Activated naive CD4-positive, alpha-beta T cell treated with anti-CD3 and anti-CD28 coated beads, Interleukin-2, amount 10 ng/mL, durations not matched to agents 7 days and 5 days (primary cell): ENCODE measurements at regions not wholly inside any gene's neighbourhood (a gene's known extent, or its start where the extent isn't known, plus 50 kb on each side); places are given as distances from the start of the nearest gene placed in this dataset.

ENCODE experiments used
- CTCF ChIA-PET: fragments of 350-600 bp; sonication (Branson Sonifier 250); formaldehyde crosslinking; loops from one replicate; lab custom pipeline; 2021; ENCODE audit warnings: antibody characterized with exemption; lab: Charles Lee
- DNase-seq: peaks from one replicate; pipeline ENCODE4 v3.0.0-alpha.2; 2020
- H3K27ac Mint-ChIP-seq: one replicate; pipeline ENCODE4 v1.8.0; 2021; ENCODE audit warnings: mild to moderate bottlenecking, moderate library complexity, mixed read lengths
- H3K27me3 Mint-ChIP-seq: one replicate; pipeline ENCODE4 v1.8.0; 2021; ENCODE audit warnings: mild to moderate bottlenecking, mixed read lengths
- H3K36me3 Mint-ChIP-seq: one replicate; pipeline ENCODE4 v1.8.0; 2021; ENCODE audit warnings: mixed read lengths
- H3K4me1 Mint-ChIP-seq: one replicate; pipeline ENCODE4 v1.8.0; 2021; ENCODE audit warnings: mixed read lengths
- H3K4me3 Mint-ChIP-seq: one replicate; pipeline ENCODE4 v1.8.0; 2021; ENCODE audit warnings: mild to moderate bottlenecking, moderate library complexity, mixed read lengths
- H3K9me3 Mint-ChIP-seq: one replicate; pipeline ENCODE4 v1.8.0; 2021; ENCODE audit warnings: mixed read lengths

DNA sequence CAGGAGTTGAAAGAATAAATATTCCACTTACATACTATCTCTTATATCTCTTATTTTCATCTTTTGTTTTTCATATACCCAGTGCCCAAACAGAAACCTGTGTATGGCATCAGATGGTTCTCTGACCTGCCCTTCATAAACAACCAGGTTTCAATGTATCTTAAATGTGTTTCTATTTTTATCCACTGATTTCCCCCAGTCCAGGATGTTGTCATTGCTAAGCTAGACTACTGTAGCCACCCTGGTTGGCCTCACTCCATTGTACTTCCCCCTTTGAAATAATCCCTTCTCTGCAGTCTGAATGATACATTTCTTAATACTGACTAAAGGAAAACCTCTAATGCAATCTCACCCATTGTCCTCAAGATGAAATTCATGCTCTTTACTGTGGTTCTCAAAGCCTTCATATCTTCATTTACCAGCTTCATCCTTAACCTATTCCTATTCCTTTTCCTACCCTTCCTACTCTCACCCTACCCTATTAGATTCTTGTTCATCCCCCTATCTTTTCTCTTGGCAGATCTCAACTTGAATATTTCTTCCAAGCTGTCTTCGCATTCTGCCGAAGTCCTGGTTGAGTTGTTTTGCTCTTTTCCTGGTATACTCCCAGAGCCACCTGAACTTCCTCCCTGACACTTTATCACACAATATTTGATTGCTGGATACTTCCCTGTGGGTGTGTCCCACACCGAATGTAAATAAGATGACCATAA is 312.4 kb downstream of the FOXG1 start:
- Mint-ChIP-seq H3K4me3 (no peak overlapping the region), H3K36me3 (no peaks in the 10 kb centered on the region), H3K27me3 (no peaks in the 10 kb centered on the region), H3K9me3 (peaks cover 11% of the 10 kb centered on the region), H3K27ac (no peak overlapping the region), H3K4me1 (no peaks in the 10 kb centered on the region)
- no peak for DNase-seq
- CTCF ChIA-PET = no interaction called here

DNA sequence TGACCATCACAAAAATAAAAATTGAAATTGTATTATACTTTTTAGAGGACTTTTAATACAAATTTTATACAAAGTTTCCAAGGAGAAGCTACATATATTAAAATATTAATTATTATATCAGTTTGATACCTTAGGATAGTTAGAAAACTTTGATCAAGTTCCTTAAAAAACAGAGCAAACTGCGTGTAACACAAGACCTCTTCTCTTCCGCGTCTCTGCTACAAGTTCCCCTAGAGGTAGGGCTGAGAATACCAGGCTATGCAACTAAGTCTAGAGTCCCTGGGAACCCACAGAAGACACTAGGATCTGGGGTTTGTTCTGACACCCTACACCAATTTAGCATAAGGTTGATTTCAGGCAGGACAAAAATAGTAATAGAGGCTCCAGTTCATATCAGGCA is 319.0 kb downstream of the FOXG1 start:
- Mint-ChIP-seq H3K27me3 (no peaks in the 10 kb centered on the region), H3K4me3 (no peak overlapping the region), H3K36me3 (no peaks in the 10 kb centered on the region), H3K9me3 (peaks cover 11% of the 10 kb centered on the region), H3K4me1 (no peaks in the 10 kb centered on the region), H3K27ac (no peak overlapping the region)
- CTCF ChIA-PET = no interaction called here
- DNase-seq = no peak

DNA sequence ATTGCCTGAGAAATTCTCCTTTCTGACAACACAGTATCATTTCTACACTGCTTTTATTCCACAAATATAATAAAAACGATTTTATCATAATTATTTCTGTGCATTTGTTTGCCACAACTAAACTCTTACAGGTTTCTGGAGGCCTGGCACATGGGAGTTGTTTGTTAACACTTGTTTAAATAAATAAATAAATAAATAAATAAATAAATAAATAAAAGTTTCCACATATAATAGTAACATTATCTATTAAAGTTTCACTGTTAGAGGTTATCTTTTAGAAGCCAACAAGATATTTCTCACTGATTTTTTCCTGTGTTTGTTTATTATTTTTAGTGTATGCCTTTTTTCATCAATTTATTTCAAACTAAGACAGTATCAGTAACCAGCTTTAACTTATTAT is 323.3 kb downstream of the FOXG1 start:
- Mint-ChIP-seq H3K4me3 (no peak overlapping the region), H3K27ac (no peak overlapping the region), H3K9me3 (peaks cover 13% of the 10 kb centered on the region), H3K36me3 (no peaks in the 10 kb centered on the region), H3K4me1 (no peaks in the 10 kb centered on the region), H3K27me3 (no peaks in the 10 kb centered on the region)
- DNase-seq = no peak
- CTCF ChIA-PET = no interaction called here

DNA sequence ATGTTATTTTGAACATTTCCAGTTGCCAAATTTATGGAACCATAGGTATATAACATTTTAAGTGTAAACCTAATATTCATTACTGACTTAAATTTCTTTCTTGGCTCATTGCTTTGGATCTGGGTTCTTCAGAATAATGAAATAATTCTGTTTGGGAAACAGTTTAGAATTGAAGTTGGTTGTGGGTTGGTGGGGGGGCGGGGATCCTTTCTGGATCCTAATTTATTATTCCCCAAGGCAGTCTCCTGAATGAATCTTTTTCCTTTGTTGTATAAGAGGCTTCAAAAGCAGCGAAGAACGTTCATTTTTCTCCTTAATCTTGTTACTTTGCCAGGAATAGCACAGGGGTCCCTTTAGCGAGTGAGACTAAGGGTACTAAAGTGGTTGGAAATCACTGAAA is 325.5 kb downstream of the FOXG1 start:
- Mint-ChIP-seq H3K4me3 (no peak overlapping the region), H3K27me3 (no peaks in the 10 kb centered on the region), H3K27ac (no peak overlapping the region), H3K36me3 (no peaks in the 10 kb centered on the region), H3K4me1 (no peaks in the 10 kb centered on the region), H3K9me3 (peaks cover 13% of the 10 kb centered on the region)
- CTCF ChIA-PET = no interaction called here
- DNase-seq = no peak

DNA sequence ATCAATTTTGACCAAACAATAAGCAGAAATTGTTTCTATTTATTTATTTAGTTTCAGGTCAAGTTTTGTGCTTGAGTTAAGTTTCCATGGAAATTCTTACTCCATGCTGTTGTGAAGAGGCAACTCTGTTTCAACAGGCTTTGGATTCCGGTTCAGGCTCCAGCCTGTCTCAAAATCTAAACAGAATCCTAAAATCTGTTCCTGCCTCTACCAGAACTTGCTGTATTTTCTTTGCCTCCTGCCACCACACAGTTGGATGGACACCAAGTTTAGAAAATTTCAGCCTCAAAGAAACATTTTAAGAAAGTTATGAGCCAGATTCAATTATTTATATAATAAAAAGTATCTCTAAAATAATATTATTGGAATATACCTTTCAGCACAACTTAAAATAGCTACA is 330.9 kb downstream of the FOXG1 start:
- H3K9me3 Mint-ChIP-seq = peaks cover 11% of the 10 kb centered on the region
- no peak overlapping the region for H3K27ac Mint-ChIP-seq
- DNase-seq = no peak
- no peaks in the 10 kb centered on the region for H3K36me3 Mint-ChIP-seq
- no peaks in the 10 kb centered on the region for H3K27me3 Mint-ChIP-seq
- CTCF ChIA-PET = no interaction called here
- H3K4me3 Mint-ChIP-seq = no peak overlapping the region
- no peaks in the 10 kb centered on the region for H3K4me1 Mint-ChIP-seq

DNA sequence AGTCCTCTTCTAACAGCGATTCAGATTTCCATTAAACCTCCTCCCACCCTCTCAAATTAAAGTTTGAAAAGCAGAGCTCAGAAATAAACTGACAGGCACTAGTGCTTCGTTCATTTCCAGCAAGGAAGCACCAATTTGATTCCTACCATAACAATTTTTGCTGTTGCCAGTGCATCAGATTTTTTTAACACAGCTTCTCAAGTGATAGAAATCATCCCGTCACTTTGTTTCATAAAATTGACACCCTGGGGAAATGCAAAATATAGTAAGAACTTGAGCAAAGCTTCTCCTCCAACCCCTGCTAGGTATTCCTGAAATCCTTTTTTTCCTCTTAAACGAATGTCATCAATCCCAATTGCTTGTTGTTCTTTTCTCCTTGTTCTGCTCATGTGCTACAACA is 332.1 kb downstream of the FOXG1 start:
- peaks cover 15% of the 10 kb centered on the region for H3K9me3 Mint-ChIP-seq
- CTCF ChIA-PET = no interaction called here
- H3K4me1 Mint-ChIP-seq = no peaks in the 10 kb centered on the region

DNA sequence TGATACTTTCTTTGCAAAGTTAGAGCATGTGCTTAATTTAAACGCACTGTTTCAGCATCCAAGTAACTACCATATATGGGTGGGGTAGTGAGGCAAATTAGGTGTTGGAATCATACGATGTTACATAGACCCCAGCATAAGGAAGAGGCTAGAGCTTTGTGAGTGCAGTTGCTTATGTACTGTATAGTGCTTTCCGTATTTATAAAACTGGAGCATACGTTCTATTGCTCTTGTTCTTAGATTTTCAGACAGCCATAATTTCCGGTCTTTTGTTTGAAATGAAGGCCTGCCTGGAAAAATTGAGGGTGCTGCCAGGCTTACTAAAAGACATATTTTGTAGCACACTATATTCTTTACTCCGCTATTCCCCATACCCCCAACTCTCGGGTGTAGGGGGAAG is 335.7 kb downstream of the FOXG1 start:
- Mint-ChIP-seq H3K9me3 (peaks cover 17% of the 10 kb centered on the region), H3K4me3 (no peak overlapping the region), H3K27me3 (no peaks in the 10 kb centered on the region), H3K4me1 (no peaks in the 10 kb centered on the region), H3K27ac (no peak overlapping the region), H3K36me3 (no peaks in the 10 kb centered on the region)
- CTCF ChIA-PET = no interaction called here
- DNase-seq = no peak

More for the DNA sequence above, 332.1 kb downstream of the FOXG1 start:
- DNase-seq = no peak
- no peaks in the 10 kb centered on the region for H3K27me3 Mint-ChIP-seq
- no peak overlapping the region for H3K27ac Mint-ChIP-seq
- no peak overlapping the region for H3K4me3 Mint-ChIP-seq
- no peaks in the 10 kb centered on the region for H3K36me3 Mint-ChIP-seq

DNA sequence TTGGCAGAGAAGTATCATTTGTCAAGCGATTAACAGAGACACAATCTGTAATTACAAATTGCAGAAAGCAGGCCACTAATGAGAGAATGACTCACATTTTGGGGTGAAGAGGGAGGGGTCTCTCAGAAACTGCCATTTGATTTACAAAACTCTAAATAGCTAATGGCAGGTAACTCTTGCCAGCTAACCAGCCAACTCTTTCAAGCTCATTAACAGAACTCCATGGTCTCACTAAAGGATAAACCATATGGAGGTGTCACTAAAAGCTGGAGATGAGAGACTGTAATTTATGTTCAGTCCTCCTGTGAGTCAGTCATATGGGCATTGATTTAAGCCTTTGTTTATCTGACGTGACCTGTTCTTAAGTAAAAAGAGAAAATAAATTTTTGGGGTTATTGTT is 336.4 kb downstream of the FOXG1 start:
- Mint-ChIP-seq H3K36me3 (no peaks in the 10 kb centered on the region), H3K27ac (no peak overlapping the region), H3K4me1 (no peaks in the 10 kb centered on the region), H3K9me3 (peaks cover 17% of the 10 kb centered on the region), H3K27me3 (no peaks in the 10 kb centered on the region), H3K4me3 (no peak overlapping the region)
- DNase-seq = no peak
- CTCF ChIA-PET = no interaction called here

DNA sequence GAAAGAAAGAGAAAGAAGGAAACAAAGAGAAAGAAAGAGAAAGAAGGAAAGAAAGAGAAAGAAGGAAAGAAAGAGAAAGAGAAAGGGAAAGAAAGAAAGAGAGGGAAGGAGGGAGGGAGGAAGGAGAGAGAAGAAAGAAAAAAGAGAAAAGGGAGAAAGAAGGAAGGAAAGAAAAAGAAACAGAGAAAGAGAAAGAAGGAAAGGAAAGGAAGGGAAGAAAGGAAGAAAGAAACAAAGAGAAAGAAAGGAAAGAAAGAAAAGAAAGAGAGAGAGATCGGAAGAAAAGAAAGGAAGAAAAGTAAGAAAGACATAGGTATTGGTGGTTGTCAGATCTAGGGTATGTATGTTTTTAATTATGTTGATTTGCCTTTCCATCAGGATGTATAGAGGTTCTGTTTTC is 342.3 kb downstream of the FOXG1 start:
- Mint-ChIP-seq H3K4me3 (no peak overlapping the region), H3K4me1 (no peaks in the 10 kb centered on the region), H3K27ac (no peak overlapping the region), H3K9me3 (peaks cover 15% of the 10 kb centered on the region), H3K36me3 (no peaks in the 10 kb centered on the region), H3K27me3 (no peaks in the 10 kb centered on the region)
- no peak for DNase-seq
- CTCF ChIA-PET = no interaction called here

DNA sequence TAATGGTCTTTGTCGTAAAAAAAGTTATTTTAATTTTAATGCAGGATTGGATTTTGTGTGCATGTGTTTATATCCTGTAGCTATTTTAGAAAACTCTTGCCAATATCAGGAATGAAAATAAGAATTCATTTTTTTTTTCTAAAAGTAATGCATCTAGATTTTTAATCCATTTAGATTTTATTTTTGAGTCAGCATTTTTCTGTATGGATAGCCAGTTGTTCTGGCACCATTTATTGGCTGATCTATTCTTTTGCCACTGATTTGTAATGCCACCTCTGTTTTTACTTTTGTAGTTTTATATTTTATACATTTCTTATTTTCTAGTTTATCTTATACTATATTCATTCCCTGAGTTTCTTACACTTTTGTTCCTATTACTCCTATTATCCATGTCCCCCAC is 343.0 kb downstream of the FOXG1 start:
- Mint-ChIP-seq H3K4me3 (no peak overlapping the region), H3K4me1 (no peaks in the 10 kb centered on the region), H3K27me3 (no peaks in the 10 kb centered on the region), H3K36me3 (no peaks in the 10 kb centered on the region), H3K9me3 (peaks cover 13% of the 10 kb centered on the region), H3K27ac (no peak overlapping the region)
- no peak for DNase-seq
- CTCF ChIA-PET = no interaction called here

DNA sequence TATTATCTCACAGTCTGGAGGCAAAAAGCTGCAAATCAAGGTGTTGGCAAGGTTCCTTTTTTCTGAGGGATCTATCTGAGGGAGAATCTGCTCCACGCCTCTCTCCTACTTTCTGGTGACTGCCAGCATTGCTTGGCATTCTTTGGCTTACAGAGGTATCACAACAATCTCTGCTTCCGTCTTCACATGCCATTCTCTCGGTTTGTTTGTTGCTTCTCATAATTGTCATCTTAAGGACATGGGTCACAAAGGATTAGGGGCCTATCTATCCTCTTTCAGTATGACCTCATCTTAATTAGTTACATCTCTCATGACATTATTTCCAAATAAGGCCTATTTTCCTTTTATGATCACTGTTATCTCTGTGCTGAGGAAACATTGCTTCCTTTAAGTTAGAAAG is 345.0 kb downstream of the FOXG1 start:
- CTCF ChIA-PET = no interaction called here
- Mint-ChIP-seq H3K4me3 (no peak overlapping the region), H3K9me3 (peaks cover 10% of the 10 kb centered on the region), H3K27ac (no peak overlapping the region), H3K36me3 (no peaks in the 10 kb centered on the region), H3K27me3 (no peaks in the 10 kb centered on the region), H3K4me1 (no peaks in the 10 kb centered on the region)
- DNase-seq = no peak

DNA sequence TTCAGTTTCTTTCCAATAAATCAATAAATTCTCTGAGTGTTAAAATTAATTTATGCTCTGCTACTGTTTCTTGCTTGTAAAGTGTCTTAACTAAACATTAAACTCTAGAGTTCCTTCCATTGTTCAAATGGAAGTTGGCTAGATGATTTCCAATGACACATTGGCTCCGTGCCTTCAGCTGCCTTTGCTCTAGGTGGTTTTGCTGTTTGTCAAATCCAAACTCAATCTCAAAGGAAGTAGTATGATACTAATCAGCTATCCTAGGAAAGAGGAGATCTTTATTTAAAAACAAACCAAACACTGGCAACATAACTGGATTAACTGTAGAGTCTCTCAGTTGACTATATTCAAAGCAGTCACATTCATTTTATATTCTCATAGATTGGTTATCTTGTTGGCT is 356.4 kb downstream of the FOXG1 start:
- H3K27ac Mint-ChIP-seq = no peak overlapping the region
- no peak overlapping the region for H3K4me3 Mint-ChIP-seq
- H3K27me3 Mint-ChIP-seq = no peaks in the 10 kb centered on the region
- peaks cover 19% of the 10 kb centered on the region for H3K9me3 Mint-ChIP-seq
- CTCF ChIA-PET = no interaction called here
- no peaks in the 10 kb centered on the region for H3K4me1 Mint-ChIP-seq
- no peak for DNase-seq
- H3K36me3 Mint-ChIP-seq = no peaks in the 10 kb centered on the region

DNA sequence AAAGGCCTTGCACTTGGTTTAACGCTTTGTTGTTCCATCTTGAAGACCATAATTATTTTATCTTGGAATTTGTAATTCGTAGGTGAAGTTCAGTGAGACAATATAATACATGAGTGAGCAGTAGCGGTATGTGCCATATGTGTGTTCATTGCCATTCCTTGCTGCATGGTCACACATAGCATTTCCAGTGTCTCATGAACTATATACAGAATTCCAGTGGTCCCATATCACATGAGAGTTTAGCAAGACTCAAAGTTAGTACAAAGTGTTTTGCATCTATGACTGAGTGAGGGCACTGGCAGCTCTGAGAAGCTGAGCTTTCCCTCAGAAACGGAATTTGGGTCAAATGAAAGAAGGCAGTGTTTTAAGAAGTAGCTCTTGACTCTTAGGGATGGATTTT is 359.8 kb downstream of the FOXG1 start:
- Mint-ChIP-seq H3K36me3 (no peaks in the 10 kb centered on the region), H3K27me3 (no peaks in the 10 kb centered on the region), H3K4me1 (no peaks in the 10 kb centered on the region), H3K27ac (no peak overlapping the region), H3K4me3 (no peak overlapping the region), H3K9me3 (peaks cover 16% of the 10 kb centered on the region)
- DNase-seq = no peak
- CTCF ChIA-PET = no interaction called here

DNA sequence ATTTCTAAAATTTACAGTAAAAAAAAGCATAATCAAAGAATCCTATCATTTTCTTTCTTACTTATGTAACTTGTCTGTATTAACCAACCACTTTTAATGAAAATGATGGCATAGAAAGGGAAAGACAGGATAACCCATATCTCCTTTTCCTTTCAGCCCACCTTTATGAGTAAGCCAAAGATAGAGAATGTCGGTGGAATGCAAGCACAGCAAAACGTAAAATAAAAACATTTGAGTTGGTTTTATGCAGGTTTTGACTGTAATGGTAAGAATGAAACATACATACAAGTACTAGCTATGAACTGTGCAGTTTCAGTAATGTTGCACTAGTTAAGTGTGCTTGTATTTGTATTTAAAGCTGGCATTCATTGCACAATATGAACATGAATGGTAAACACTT is 360.3 kb downstream of the FOXG1 start:
- Mint-ChIP-seq H3K27me3 (no peaks in the 10 kb centered on the region), H3K36me3 (no peaks in the 10 kb centered on the region), H3K9me3 (peaks cover 12% of the 10 kb centered on the region), H3K27ac (no peak overlapping the region), H3K4me1 (no peaks in the 10 kb centered on the region), H3K4me3 (no peak overlapping the region)
- CTCF ChIA-PET = no interaction called here
- no peak for DNase-seq

DNA sequence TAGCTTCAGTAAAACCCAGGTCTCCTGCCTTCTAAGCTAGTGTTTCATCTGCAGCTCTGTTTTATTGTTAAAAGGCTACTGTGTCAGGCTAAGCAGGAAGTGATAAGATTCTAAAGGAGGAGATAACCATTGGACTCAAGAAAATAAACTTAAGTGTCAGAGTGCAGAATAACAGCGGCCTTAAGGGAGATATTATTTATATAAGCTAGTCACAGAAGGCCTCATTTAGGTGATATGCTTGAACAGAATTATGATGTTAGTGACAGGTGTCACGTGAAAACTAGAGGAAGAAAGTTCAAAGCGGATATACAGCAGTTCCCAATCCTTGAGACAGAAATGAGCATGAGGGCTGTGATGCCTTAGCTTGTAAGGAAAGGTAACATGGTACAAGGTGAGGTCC is 373.4 kb downstream of the FOXG1 start:
- Mint-ChIP-seq H3K27me3 (no peaks in the 10 kb centered on the region), H3K36me3 (no peaks in the 10 kb centered on the region), H3K27ac (no peak overlapping the region), H3K9me3 (peaks cover 7% of the 10 kb centered on the region), H3K4me3 (no peak overlapping the region), H3K4me1 (no peaks in the 10 kb centered on the region)
- no peak for DNase-seq
- CTCF ChIA-PET = no interaction called here

DNA sequence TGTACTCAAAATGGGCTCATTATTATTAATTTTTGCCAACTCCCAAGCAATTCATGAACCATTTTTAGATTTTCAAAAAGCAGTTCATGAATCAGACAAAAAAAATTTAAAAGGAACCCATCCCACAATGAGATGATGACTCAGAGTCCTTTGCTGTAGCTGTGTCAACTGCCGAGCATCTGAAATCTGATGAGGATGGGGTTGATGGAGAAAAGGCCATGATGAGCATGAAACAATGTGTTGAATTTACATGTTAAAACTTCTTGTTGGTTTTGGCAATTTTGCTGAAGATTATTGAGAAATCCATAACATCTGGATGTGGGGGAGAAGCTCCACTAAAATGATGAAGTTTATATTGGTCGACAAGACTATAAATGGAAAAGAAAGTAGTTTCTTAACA is 378.0 kb downstream of the FOXG1 start:
- no peak for DNase-seq
- Mint-ChIP-seq H3K4me3 (no peak overlapping the region), H3K27ac (no peak overlapping the region), H3K36me3 (no peaks in the 10 kb centered on the region), H3K27me3 (no peaks in the 10 kb centered on the region), H3K4me1 (no peaks in the 10 kb centered on the region), H3K9me3 (peaks cover 4% of the 10 kb centered on the region)
- CTCF ChIA-PET = no interaction called here
